ENCODE measurements at regions not wholly inside any gene's neighbourhood (a gene's known extent, or its start where the extent isn't known, plus 50 kb on each side); places are given as distances from the start of the nearest gene placed in this dataset.
"Not testable (repeated sequence)": the region's sequence is repeated elsewhere in the genome, so short reads cannot be mapped to it uniquely, and the experiment has no call there.

DNA sequence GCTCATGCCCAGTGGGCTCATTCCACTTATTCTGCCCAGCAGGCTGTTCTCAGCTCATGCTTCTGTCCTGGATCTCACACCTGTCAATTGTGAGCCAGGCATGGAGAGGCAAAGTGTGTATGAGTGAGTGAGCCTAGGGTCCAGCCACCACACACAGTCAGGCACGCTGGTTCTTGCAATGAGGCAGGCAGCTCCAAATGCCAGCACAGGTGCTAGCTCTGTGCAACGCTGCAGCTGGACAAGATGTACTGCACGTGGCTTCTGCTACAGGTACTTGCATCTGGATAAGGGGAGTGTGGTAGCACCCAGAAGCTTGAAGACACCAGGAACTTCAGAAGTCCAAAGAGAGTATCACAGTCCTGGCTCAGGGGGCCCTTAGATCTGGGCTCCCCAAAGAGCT, 1249.4 kb upstream of the IGFBP7 start:
- no peak for DNase-seq

- DNase-seq: no peak
These were observed 1247.8 kb upstream of the IGFBP7 start for GRCh38 chr4:58357947-58358346.

GRCh38 chr4:58325070-58325469, 1214.9 kb upstream of the IGFBP7 start:
- DNase-seq: no peak

DNA sequence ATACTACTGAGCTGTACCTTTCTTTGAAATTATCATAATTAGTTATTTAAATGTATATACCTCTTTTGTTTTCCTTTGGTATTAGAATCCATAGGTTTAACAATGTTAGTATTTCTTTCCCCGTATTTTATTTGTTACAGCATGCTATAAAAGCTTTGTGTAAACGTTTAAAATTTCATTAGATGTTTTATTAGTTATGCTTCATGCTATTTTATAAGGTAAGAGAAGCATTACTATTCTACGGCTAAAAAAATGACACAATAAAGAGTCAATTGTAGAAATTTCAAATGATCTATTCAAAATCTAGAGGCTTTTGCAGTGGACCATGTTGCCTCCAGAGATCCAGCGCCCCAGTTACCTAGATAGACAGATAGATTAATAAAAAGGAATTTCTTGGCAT, 1203.3 kb upstream of the IGFBP7 start:
- no peak for DNase-seq

- no peak for DNase-seq
These were observed 1193.3 kb upstream of the IGFBP7 start for GRCh38 chr4:58303456-58303855.

GRCh38 chr4:58301376-58301999, 1191.3 kb upstream of the IGFBP7 start:
- no peak for DNase-seq

- DNase-seq: no peak
These were observed 1176.2 kb upstream of the IGFBP7 start for GRCh38 chr4:58286335-58286734.

DNA sequence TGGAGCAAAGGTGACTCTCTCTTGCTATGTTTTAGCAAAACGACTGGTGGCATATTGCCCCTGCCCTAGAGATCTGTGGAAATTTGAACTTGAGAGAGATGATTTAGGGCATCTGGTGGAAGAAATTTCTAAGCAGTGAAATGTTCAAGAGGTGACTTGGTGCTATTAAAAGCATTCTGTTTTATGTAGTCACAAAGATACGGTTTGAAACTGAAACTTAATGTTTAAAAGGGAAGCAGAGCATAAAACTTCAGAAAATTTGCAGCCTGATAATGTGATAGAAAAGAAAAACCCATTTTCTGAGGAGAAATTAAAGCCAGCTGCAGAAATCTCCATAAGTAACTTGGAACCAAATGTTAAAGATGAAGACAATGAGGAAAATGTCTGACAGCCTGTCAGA, 1170.7 kb upstream of the IGFBP7 start:
- DNase-seq: not testable (repeated sequence)

DNA sequence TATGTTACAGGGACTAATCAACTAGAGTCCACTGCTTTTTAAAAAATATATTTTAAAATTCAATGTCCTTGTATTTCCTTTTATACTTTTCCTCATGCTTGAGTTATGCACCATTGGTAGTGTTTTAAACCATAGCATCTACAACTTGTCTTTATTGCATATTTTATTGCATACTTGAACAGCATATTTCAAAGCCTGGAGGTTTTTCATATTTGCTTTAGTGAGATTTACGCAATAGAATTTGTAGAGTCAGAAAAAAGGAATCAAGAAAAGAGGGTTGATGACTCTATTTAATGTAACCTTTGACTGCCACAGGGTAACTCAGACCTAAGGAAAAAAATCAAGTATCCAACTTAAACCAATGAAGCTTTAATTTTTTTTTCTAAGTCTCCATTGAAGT, 1165.7 kb upstream of the IGFBP7 start:
- no peak for DNase-seq

DNA sequence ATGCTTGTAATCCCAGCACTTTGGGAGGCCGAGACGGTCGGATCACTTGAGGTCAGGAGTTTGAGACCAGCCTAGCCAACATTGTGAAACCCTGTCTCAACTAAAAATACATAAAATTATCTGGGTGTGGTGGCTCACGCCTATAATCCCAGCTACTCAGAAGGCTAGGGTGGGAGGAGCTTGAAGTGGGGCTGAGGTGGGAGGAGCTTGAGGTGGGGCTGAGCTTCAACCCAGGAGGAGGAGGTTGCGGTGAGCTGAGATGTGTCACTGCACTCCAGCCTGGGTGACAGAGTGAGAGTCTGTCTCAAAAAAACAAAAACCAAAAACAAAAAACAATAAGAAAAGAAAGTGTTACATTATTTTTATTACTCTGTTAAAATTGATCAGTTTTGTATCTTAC, 1164.4 kb upstream of the IGFBP7 start:
- no peak for DNase-seq

DNA sequence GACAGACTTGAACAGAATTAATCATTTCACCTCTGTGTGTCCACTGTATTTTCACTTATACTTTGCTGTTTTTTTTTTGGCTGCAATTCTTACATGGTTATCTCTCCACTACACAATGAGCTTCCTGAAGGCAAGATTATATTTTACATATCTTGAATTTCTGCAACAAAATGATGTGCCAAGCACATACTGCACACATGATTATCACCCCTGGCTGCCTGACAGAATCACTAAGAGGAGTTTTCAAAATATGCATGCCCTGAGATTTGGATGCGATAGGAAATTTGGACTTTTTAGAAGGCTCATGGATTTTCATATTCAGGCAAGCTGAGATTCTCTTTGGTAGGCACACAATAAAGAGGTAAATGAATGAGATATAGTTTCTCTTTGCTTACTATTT, 1162.1 kb upstream of the IGFBP7 start:
- no peak for DNase-seq

GRCh38 chr4:58265734-58266133, 1155.5 kb upstream of the IGFBP7 start:
- DNase-seq: no peak

DNA sequence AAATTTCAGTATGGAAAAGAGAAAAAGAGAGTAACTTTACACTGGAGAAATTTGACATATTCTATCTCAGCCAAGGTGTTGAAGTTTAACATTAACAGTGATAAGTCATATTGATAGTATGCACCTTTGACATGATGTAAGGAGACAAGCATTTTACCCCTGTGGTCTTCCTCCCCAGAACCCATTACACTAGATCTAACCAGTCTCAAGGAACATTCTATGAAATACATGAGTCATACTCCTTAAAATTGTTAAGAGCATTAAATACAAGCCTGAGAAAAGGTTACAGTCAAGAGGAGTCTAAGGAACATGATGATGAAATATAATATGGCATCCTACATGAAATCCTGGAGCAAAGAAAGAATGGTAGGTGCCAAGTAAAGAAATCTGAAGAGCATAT, 1151.3 kb upstream of the IGFBP7 start:
- DNase-seq: no peak

DNA sequence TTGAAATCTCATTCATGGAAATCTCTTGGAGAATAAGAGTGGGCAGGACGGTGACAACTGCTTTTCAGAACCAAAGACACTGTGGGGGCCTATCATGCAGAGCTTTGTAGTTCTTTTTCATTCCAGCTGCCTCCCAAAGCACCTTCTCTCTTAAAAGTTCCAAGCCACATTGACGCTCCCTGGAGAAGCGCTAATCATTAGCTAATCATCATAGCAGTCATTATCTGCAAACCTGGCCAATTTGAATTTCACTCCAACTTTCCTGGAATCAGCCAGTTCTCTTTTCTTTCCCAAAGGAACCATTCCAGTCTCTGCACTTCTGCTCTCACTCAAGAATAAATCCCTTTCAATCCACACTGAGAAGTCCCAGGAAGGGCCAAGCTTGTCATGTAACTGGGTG, 1144.1 kb upstream of the IGFBP7 start:
- DNase-seq: no peak

DNA sequence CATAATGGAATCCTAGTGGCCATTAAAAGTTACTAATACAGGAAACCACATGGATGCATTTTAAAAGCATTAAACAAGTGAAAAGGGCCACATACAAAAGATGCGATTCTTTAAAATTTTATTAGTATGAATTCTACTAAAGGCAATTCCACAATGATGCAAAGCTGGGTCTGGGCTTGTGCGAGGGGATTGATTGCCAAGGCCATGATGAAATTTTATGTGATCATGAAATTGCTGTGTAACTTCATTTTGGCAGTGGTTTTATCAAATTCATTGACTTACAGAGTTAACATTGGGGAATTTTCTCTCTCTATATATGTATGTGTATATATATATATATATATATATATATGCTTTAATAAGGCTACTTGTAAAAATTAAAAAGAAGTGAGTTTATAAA, 1142.5 kb upstream of the IGFBP7 start:
- DNase-seq: no peak

GRCh38 chr4:58247792-58248191, 1137.6 kb upstream of the IGFBP7 start:
- no peak for DNase-seq

DNA sequence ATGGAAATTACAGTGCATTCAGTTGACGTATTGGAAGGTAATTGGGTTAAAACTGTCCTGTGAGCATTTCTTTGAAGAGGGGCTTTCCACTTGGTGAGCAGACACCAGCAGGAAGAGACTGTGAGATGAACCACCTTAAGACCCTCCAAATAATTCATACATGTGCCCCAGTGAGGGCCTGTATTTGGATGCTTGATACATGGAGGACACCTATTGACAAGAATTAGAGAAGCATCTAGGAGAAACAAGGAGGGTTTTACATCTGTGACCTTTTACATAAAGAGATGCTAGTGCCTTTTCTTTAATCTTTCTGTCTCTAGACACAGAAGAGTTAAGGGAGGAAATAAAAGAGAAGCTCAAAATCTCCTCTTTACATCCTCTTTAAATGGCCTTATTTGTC, 1115.3 kb upstream of the IGFBP7 start:
- no peak for DNase-seq

GRCh38 chr4:58219179-58219578, 1109.0 kb upstream of the IGFBP7 start:
- no peak for DNase-seq

- DNase-seq: no peak
These were observed 1106.3 kb upstream of the IGFBP7 start for GRCh38 chr4:58216461-58216860.

DNA sequence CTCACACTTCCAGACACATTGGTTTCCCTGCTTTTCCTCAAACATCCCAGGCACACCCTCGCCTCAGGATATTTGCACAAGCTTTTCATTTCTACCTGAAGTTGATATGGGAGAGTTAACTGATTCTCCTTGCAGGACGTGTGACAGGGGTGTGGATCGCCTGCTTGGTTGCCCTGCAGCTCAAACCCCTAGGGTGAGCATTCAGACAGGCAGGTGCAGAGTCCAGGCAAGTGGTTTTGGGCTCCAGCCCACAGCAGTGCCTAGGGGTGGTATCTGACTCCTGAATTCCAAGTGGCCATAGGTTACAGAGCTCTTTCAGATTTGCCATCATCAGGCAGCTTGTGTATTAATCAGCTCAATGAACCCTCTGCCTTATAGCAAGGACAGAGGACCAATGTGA, 1104.2 kb upstream of the IGFBP7 start:
- DNase-seq: no peak

DNA sequence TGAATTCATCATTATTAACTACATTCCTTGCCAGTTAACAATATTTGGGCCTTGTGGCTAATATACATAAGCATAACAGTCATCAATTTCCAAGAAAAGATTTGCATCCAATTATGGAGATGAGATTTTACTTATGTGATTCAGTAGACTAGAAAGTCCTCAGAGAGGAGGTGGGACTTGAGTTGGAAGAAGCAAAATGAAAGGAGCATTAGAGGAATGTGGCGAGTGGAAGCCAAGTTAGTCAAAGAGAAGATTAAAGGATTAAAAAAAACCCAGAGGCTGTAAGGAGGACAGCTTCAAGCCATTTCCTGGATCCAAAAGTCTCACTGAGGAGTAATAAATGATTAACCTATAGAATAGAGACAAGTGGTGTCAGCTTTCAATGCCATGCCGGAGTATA, 1099.4 kb upstream of the IGFBP7 start:
- DNase-seq: no peak

DNA sequence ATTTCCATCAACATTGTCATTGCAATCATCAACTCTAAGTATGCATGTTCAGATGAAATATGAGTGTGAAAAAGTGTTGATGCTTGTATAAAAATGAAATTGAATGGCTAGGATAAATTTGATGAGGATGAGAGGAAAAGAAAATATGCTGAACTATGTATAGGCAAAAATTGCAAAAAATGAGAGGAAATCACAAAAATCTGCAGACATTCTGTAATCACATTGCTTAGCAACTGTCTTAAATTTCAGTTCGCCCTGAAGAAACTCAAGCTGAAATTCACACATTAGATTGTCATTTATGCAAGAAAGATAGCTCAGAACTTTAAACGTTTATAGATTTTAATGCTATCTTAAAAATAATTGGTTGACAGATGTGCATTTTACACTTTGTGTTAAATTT, 1098.8 kb upstream of the IGFBP7 start:
- no peak for DNase-seq

DNA sequence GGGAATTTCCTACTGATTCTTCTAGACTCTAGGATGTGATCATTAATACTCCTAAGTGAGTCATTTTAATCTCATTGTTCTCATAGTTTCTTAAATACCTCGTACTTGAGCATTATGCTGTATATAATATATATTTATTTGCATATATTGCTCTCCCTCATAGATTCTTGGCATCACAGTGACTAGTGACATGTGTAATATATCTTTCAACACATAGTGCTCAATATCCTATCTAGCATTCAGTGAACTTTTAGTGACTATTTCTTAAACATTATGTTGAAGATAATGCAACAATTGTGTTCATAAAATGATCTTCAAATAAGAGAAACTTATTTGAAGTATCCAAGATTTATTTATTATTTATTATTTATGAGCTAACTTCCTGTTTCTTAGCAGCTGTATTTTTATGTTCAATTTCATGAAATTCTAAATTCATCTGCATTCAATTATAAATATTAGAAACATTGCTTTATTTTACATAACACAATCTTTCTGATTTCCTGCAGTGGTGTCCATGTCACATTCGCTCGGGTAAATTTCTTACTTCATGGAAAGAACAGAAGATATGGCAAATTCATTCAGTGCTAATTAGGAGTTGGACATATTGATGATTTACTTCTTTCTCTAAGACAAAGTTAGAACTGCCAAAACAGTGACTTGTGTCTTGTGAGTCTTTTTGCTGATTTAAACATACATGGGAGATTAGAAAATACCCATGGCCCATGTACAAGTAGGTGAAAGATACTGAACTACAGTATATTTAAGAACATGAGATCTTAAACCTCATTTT, 1095.5 kb upstream of the IGFBP7 start:
- DNase-seq: no peak

DNA sequence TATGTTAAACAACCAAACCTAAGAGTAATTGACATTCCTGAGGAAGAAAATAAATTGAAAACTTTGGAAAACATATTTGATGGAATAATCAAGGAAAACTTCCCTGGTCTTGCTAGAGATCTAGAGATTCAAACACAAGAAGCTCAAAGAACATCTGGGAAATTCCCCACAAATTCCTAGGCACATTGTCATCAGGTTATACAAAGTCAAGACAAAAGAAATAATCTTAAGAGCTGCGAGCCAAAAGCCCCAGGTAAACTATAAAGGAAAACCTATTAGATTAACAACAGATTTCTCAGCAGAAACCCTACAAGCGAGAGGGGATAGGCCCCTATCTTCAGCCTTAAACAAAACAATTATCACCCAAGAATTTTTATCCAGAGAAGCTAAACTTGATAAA, 1082.0 kb upstream of the IGFBP7 start:
- no peak for DNase-seq

- no peak for DNase-seq
These were observed 1080.9 kb upstream of the IGFBP7 start for GRCh38 chr4:58191109-58191508.
